HG03103 (cell line): ENCODE measurements at regions not wholly inside any gene's neighbourhood (a gene's known extent, or its start where the extent isn't known, plus 50 kb on each side); places are given as distances from the start of the nearest gene placed in this dataset.
"Not testable (repeated sequence)": the region's sequence is repeated elsewhere in the genome, so short reads cannot be mapped to it uniquely, and the experiment has no call there.

Experiments used
- ATAC-seq: cut with Tn5 transposase; IDR thresholded peaks from one replicate; pipeline ENCODE4 v1.9.1; 2021; ENCODE audit warnings: low read depth; ENCODE audit not compliant: unreplicated experiment

- ATAC-seq, result no peak
Measured at GRCh38 chr11:38756537-38756936, 2158.5 kb upstream of the RAG2 start.

GRCh38 chr11:38751421-38751820 lies 2153.4 kb upstream of the RAG2 start:
- no peak for ATAC-seq

- ATAC-seq, result not testable (repeated sequence)
Measured at GRCh38 chr11:38746516-38746915, 2148.5 kb upstream of the RAG2 start.

GRCh38 chr11:38723361-38723760 lies 2125.3 kb upstream of the RAG2 start:
- no peak for ATAC-seq

- ATAC-seq, result no peak
Measured at GRCh38 chr11:38721586-38722315, 2123.7 kb upstream of the RAG2 start.

GRCh38 chr11:38718659-38719058 lies 2120.6 kb upstream of the RAG2 start:
- ATAC-seq, result no peak

- ATAC-seq, result no peak
Measured at GRCh38 chr11:38718049-38718448, 2120.0 kb upstream of the RAG2 start.

- ATAC-seq, result no peak
Measured at GRCh38 chr11:38711110-38711509, 2113.1 kb upstream of the RAG2 start.

- ATAC-seq, result no peak
Measured at GRCh38 chr11:38710262-38710661, 2112.2 kb upstream of the RAG2 start.

GRCh38 chr11:38700111-38700510 lies 2102.1 kb upstream of the RAG2 start:
- no peak for ATAC-seq

GRCh38 chr11:38693306-38693705 lies 2095.3 kb upstream of the RAG2 start:
- no peak for ATAC-seq

GRCh38 chr11:38690211-38690610 lies 2092.2 kb upstream of the RAG2 start:
- ATAC-seq, result not testable (repeated sequence)

- no peak for ATAC-seq
Measured at GRCh38 chr11:38687008-38687407, 2089.0 kb upstream of the RAG2 start.

- ATAC-seq, result no peak
Measured at GRCh38 chr11:38683484-38683883, 2085.4 kb upstream of the RAG2 start.

GRCh38 chr11:38680746-38681145 lies 2082.7 kb upstream of the RAG2 start:
- ATAC-seq, result no peak

GRCh38 chr11:38680166-38680565 lies 2082.1 kb upstream of the RAG2 start:
- no peak for ATAC-seq

GRCh38 chr11:38672445-38672844 lies 2074.4 kb upstream of the RAG2 start:
- no peak for ATAC-seq

GRCh38 chr11:38667359-38667758 lies 2069.3 kb upstream of the RAG2 start:
- no peak for ATAC-seq

GRCh38 chr11:38648604-38649003 lies 2050.6 kb upstream of the RAG2 start:
- ATAC-seq, result no peak

- no peak for ATAC-seq
Measured at GRCh38 chr11:38646382-38646781, 2048.3 kb upstream of the RAG2 start.

- ATAC-seq, result no peak
Measured at GRCh38 chr11:38640854-38641253, 2042.8 kb upstream of the RAG2 start.

GRCh38 chr11:38612701-38613100 lies 2014.7 kb upstream of the RAG2 start:
- no peak for ATAC-seq

- not testable (repeated sequence) for ATAC-seq
Measured at GRCh38 chr11:38601371-38601770, 2003.3 kb upstream of the RAG2 start.
